Mucosa of descending colon (tissue), 3 donors: ENCODE measurements at regions not wholly inside any gene's neighbourhood (a gene's known extent, or its start where the extent isn't known, plus 50 kb on each side); places are given as distances from the start of the nearest gene placed in this dataset.

Experiments
- ATAC-seq: fragments of 200-7000 bp; cut with Tn5 transposase; one replicate; pipeline ENCODE4 v1.9.1; 2020; ENCODE audit warnings: mild to moderate bottlenecking, moderate library complexity
- DNase-seq, 3 donors: peaks; one replicate each; pipeline ENCODE4 v3.0.0-alpha.2; 2020
- H3K36me3 ChIP-seq: fragments of 200-600 bp; one replicate; pipeline ENCODE4 v1.8.0; 2021; ENCODE audit warnings: low read depth, mild to moderate bottlenecking
- H3K4me1 ChIP-seq: fragments of 200-600 bp; one replicate; pipeline ENCODE4 v1.8.0; 2021; ENCODE audit warnings: low read depth, mild to moderate bottlenecking
- H3K4me3 ChIP-seq: fragments of 200-600 bp; one replicate; pipeline ENCODE4 v1.8.0; 2021; ENCODE audit warnings: mild to moderate bottlenecking
- H3K9me3 ChIP-seq: fragments of 200-600 bp; one replicate; pipeline ENCODE4 v1.8.0; 2021; ENCODE audit warnings: mild to moderate bottlenecking
- CTCF ChIP-seq: fragments of 200-600 bp; IDR thresholded peaks from one replicate; pipeline ENCODE4 v1.8.0; 2022; ENCODE audit warnings: antibody characterized with exemption, mild to moderate bottlenecking
- intact Hi-C, 2 donors: fragments of 100-400 bp; cut with DNase I in 1 of 2; cut with micrococcal nuclease in 1 of 2; formaldehyde crosslinking; loops; one replicate each; pipeline versions ENCODE4 v1.11.0 to v1.11.1; 2022; cut with DNase I, micrococcal nuclease
- donor health status: DM: no; HTN: no; CAD: no; lungs with moderate emphysema.
- donor health status: DM: no; HTN: no; CAD: no.
- donor health status: DM: no; HTN: yes; CAD: no.

GRCh38 chr9:116002181-116002580 is 151.4 kb upstream of the PAPPA start:
- Histone ChIP-seq H3K4me1 (no peaks in the 10 kb centered on the region), H3K4me3 (no peak overlapping the region), H3K9me3 (no peaks in the 10 kb centered on the region), H3K36me3 (no peaks in the 10 kb centered on the region)
- intact Hi-C loops: no loop called here
- ATAC-seq (no peak), DNase-seq (no peak)
- TF ChIP-seq CTCF: no peak

- Histone ChIP-seq H3K4me1 (no peaks in the 10 kb centered on the region), H3K9me3 (no peaks in the 10 kb centered on the region), H3K36me3 (no peaks in the 10 kb centered on the region), H3K4me3 (no peak overlapping the region)
- ATAC-seq (no peak), DNase-seq (no peak)
- intact Hi-C loops: no loop called here
- TF ChIP-seq CTCF: no peak
Observed at GRCh38 chr9:116002624-116003023, 151.0 kb upstream of the PAPPA start.

- no peaks in the 10 kb centered on the region for H3K4me1 ChIP-seq
- TF ChIP-seq CTCF: no peak
- DNase-seq (no peak), ATAC-seq (no peak)
- H3K36me3 ChIP-seq: no peaks in the 10 kb centered on the region
- H3K9me3 ChIP-seq: no peaks in the 10 kb centered on the region
- no peak overlapping the region for H3K4me3 ChIP-seq
- intact Hi-C loops: no loop called here
Observed at GRCh38 chr9:116003397-116003796, 150.2 kb upstream of the PAPPA start.

- Histone ChIP-seq H3K9me3 (no peaks in the 10 kb centered on the region), H3K4me1 (no peaks in the 10 kb centered on the region), H3K4me3 (no peak overlapping the region), H3K36me3 (no peaks in the 10 kb centered on the region)
- intact Hi-C loops: no loop called here
- DNase-seq: no peak
- no peak for ATAC-seq
- TF ChIP-seq CTCF: no peak
Observed at GRCh38 chr9:116005205-116005604, 148.4 kb upstream of the PAPPA start.

- DNase-seq: no peak
- no peak for ATAC-seq
- Histone ChIP-seq H3K9me3 (no peaks in the 10 kb centered on the region), H3K4me1 (no peaks in the 10 kb centered on the region), H3K4me3 (no peak overlapping the region), H3K36me3 (no peaks in the 10 kb centered on the region)
- TF ChIP-seq CTCF: no peak
- intact Hi-C loops: no loop called here
Observed at GRCh38 chr9:116007824-116008223, 145.8 kb upstream of the PAPPA start.

GRCh38 chr9:116008278-116008677 is 145.3 kb upstream of the PAPPA start:
- ATAC-seq (no peak), DNase-seq (no peak)
- intact Hi-C loops: no loop called here
- Histone ChIP-seq H3K4me3 (no peak overlapping the region), H3K36me3 (no peaks in the 10 kb centered on the region), H3K4me1 (no peaks in the 10 kb centered on the region), H3K9me3 (no peaks in the 10 kb centered on the region)
- no peak for TF ChIP-seq CTCF
